GM21447 (cell line): ENCODE measurements at regions not wholly inside any gene's neighbourhood (a gene's known extent, or its start where the extent isn't known, plus 50 kb on each side); places are given as distances from the start of the nearest gene placed in this dataset.
A peak's percentile ranks its signal among the peaks of the same experiment; 100 is the strongest.

Experiments used
- ATAC-seq: cut with Tn5 transposase; IDR thresholded peaks from one replicate; pipeline ENCODE4 v1.9.1; 2021; ENCODE audit not compliant: unreplicated experiment

- ATAC-seq, result peak; percentile 100
Observed at GRCh38 chr4:124018383-124019317, 622.1 kb downstream of the SPRY1 start.

- ATAC-seq, result no peak
Observed at GRCh38 chr4:124019749-124020549, 623.4 kb downstream of the SPRY1 start.

- no peak for ATAC-seq
Observed at GRCh38 chr4:124025000-124025399, 628.4 kb downstream of the SPRY1 start.

GRCh38 chr4:124025428-124025827 lies 628.8 kb downstream of the SPRY1 start:
- ATAC-seq, result no peak

- ATAC-seq, result no peak
Observed at GRCh38 chr4:124028182-124028581, 631.6 kb downstream of the SPRY1 start.

GRCh38 chr4:124030147-124030546 lies 633.6 kb downstream of the SPRY1 start:
- no peak for ATAC-seq

GRCh38 chr4:124032035-124032434 lies 635.4 kb downstream of the SPRY1 start:
- no peak for ATAC-seq

GRCh38 chr4:124035364-124036041 lies 638.9 kb downstream of the SPRY1 start:
- no peak for ATAC-seq

GRCh38 chr4:124037236-124037635 lies 640.6 kb downstream of the SPRY1 start:
- no peak for ATAC-seq

- ATAC-seq, result no peak
Observed at GRCh38 chr4:124044330-124044729, 647.7 kb downstream of the SPRY1 start.

- no peak for ATAC-seq
Observed at GRCh38 chr4:124044867-124045266, 648.3 kb downstream of the SPRY1 start.

- ATAC-seq, result no peak
Observed at GRCh38 chr4:124046190-124046589, 649.6 kb downstream of the SPRY1 start.

- ATAC-seq, result no peak
Observed at GRCh38 chr4:124053872-124054538, 657.4 kb downstream of the SPRY1 start.

- ATAC-seq, result no peak
Observed at GRCh38 chr4:124055336-124055735, 657.2 kb downstream of the ANKRD50 start.

GRCh38 chr4:124055896-124056295 lies 656.6 kb downstream of the ANKRD50 start:
- ATAC-seq, result no peak

GRCh38 chr4:124060261-124060918 lies 652.1 kb downstream of the ANKRD50 start:
- no peak for ATAC-seq

GRCh38 chr4:124061413-124061812 lies 651.1 kb downstream of the ANKRD50 start:
- ATAC-seq, result no peak

- ATAC-seq, result no peak
Observed at GRCh38 chr4:124065422-124065821, 647.1 kb downstream of the ANKRD50 start.

- ATAC-seq, result no peak
Observed at GRCh38 chr4:124065936-124066335, 646.6 kb downstream of the ANKRD50 start.

- ATAC-seq, result no peak
Observed at GRCh38 chr4:124066595-124066994, 645.9 kb downstream of the ANKRD50 start.
